ENCODE measurements at regions not wholly inside any gene's neighbourhood (a gene's known extent, or its start where the extent isn't known, plus 50 kb on each side); places are given as distances from the start of the nearest gene placed in this dataset.
"Not testable (repeated sequence)": the region's sequence is repeated elsewhere in the genome, so short reads cannot be mapped to it uniquely, and the experiment has no call there.

DNA sequence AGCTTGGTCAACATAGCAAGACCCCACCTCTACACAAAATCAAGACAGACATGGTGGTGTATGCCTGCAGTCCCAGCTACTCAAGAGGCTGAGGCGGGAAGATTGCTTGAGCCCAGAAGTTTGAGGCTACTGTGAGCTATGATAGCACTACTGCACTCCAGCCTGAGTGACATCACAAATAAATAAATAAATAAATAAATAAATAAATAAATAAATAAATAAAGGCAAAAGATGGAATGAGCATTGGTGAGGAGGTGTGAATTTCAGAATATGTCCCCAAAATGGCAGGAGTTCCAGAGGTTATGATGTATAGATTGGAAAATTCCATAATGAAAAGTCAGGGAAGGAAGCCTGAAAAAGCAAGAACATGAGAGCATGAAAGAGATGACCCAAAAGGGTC, 249.9 kb downstream of the MEX3B start:
- Histone ChIP-seq H4K8ac (ENCODE audit: low read depth, low read length) (no peak overlapping the region), H2BK5ac (ENCODE audit: low read depth, low read length, poor library complexity) (no peak overlapping the region), H4K12ac (ENCODE audit: low read depth, low read length) (no peak overlapping the region), H2BK12ac (ENCODE audit: low read length) (no peak overlapping the region), H3K4me3 (ENCODE audit: low read depth, low read length) (no peak overlapping the region), H2AK5ac (ENCODE audit: low read length) (no peak overlapping the region), H3K18ac (ENCODE audit: low read length) (no peak overlapping the region), H3K27ac (ENCODE audit: low read depth, low read length) (no peak overlapping the region), H3K79me1 (ENCODE audit: low read length) (peaks cover 9% of the 10 kb centered on the region), H2BK120ac (ENCODE audit: insufficient read depth, low read length, poor library complexity) (no peak overlapping the region), H3K27me3 (ENCODE audit: insufficient read depth, low read length) (no peaks in the 10 kb centered on the region), H3K4ac (ENCODE audit: low read depth, low read length) (no peak overlapping the region), H3K23ac (ENCODE audit: low read length) (no peak overlapping the region), H4K91ac (ENCODE audit: low read depth, low read length) (no peak overlapping the region), H3K79me2 (ENCODE audit: control insufficient read depth, insufficient read depth, low read length, poor library complexity) (peaks cover 2% of the 10 kb centered on the region), H3K9ac (ENCODE audit: low read length) (no peak overlapping the region), H3K36me3 (ENCODE audit: control insufficient read depth in 1 of 2, insufficient read depth in 2 of 2, low read length in 2 of 2) (peaks cover 0 to 2% of the 10 kb centered on the region in 2 experiments), H3K9me3 (ENCODE audit: insufficient read depth, low read depth, low read length) (no peaks in the 10 kb centered on the region), H3K4me2 (ENCODE audit: low read length) (no peak overlapping the region), H3K14ac (ENCODE audit: low read length) (no peak overlapping the region), H3K4me1 (ENCODE audit: control insufficient read depth in 1 of 2, insufficient read depth in 2 of 2, low read length in 2 of 2) (peaks cover 9 to 19% of the 10 kb centered on the region in 2 experiments), H2AFZ (ENCODE audit: insufficient read depth, low read length, poor library complexity) (no peak overlapping the region)
- no CpG with 5 or more reads among the region's 1 CpG for WGBS (ENCODE audit: extremely low coverage, insufficient coverage, insufficient read length)
- DNase-seq: no peak

- H4K12ac ChIP-seq (ENCODE audit: low read depth, low read length): no peak overlapping the region
- H4K91ac ChIP-seq (ENCODE audit: low read depth, low read length): no peak overlapping the region
- H2BK120ac ChIP-seq (ENCODE audit: insufficient read depth, low read length, poor library complexity): no peak overlapping the region
- H3K9ac ChIP-seq (ENCODE audit: low read length): no peak overlapping the region
- no peak overlapping the region for H2BK5ac ChIP-seq (ENCODE audit: low read depth, low read length, poor library complexity)
- H2AK5ac ChIP-seq (ENCODE audit: low read length): no peak overlapping the region
- H3K36me3 ChIP-seq (ENCODE audit: control insufficient read depth in 1 of 2, insufficient read depth in 2 of 2, low read length in 2 of 2): peaks cover 0 to 2% of the 10 kb centered on the region in 2 experiments
- no peak overlapping the region for H3K18ac ChIP-seq (ENCODE audit: low read length)
- peak; percentile 76 to 90 for DNase-seq
- H3K27ac ChIP-seq (ENCODE audit: low read depth, low read length): peak overlapping the region; percentile 82
- H2BK12ac ChIP-seq (ENCODE audit: low read length): no peak overlapping the region
- no peak overlapping the region for H3K4ac ChIP-seq (ENCODE audit: low read depth, low read length)
- H3K23ac ChIP-seq (ENCODE audit: low read length): no peak overlapping the region
- no peak overlapping the region for H2AFZ ChIP-seq (ENCODE audit: insufficient read depth, low read length, poor library complexity)
- peaks cover 9% of the 10 kb centered on the region for H3K79me1 ChIP-seq (ENCODE audit: low read length)
- H4K8ac ChIP-seq (ENCODE audit: low read depth, low read length): no peak overlapping the region
- peaks cover 2% of the 10 kb centered on the region for H3K79me2 ChIP-seq (ENCODE audit: control insufficient read depth, insufficient read depth, low read length, poor library complexity)
- peak overlapping the region; percentile 64 for H3K4me2 ChIP-seq (ENCODE audit: low read length)
- WGBS (ENCODE audit: extremely low coverage, insufficient coverage, insufficient read length): no CpG with 5 or more reads among the region's 2 CpGs
- no peaks in the 10 kb centered on the region for H3K27me3 ChIP-seq (ENCODE audit: insufficient read depth, low read length)
- H3K4me1 ChIP-seq (ENCODE audit: control insufficient read depth in 1 of 2, insufficient read depth in 2 of 2, low read length in 2 of 2): peaks cover 9 to 19% of the 10 kb centered on the region in 2 experiments
- H3K9me3 ChIP-seq (ENCODE audit: insufficient read depth, low read depth, low read length): no peaks in the 10 kb centered on the region
- no peak overlapping the region for H3K14ac ChIP-seq (ENCODE audit: low read length)
- no peak overlapping the region for H3K4me3 ChIP-seq (ENCODE audit: low read depth, low read length)
Measured at GRCh38 chr15:81792646-81793045, 253.2 kb downstream of the MEX3B start.

DNA sequence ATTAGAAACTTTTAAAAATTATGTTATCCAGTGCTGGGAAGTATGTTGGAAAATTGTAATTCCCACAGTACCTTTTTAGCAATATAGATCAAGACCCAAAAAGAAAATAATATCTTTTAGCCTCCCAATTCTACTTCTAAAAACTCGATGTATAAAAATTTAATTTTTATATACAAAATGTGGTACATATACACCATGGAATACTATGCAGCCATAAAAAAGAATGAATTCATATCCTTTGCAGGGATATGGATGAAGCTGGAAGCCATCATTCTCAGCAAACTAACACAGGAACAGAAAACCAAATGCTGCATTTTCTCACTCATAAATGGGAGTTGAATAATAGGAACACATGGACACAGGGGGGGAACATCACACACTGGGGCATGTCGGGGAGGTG, 254.5 kb downstream of the MEX3B start:
- H2BK120ac ChIP-seq (ENCODE audit: insufficient read depth, low read length, poor library complexity); H2BK12ac ChIP-seq (ENCODE audit: low read length); H3K4ac ChIP-seq (ENCODE audit: low read depth, low read length); H3K23ac ChIP-seq (ENCODE audit: low read length); H3K4me2 ChIP-seq (ENCODE audit: low read length); H3K18ac ChIP-seq (ENCODE audit: low read length); H3K79me2 ChIP-seq (ENCODE audit: control insufficient read depth, insufficient read depth, low read length, poor library complexity); H2AK5ac ChIP-seq (ENCODE audit: low read length); H2BK5ac ChIP-seq (ENCODE audit: low read depth, low read length, poor library complexity); H3K36me3 ChIP-seq (ENCODE audit: control insufficient read depth in 1 of 2, insufficient read depth in 2 of 2, low read length in 2 of 2); H3K9ac ChIP-seq (ENCODE audit: low read length); DNase-seq; H3K79me1 ChIP-seq (ENCODE audit: low read length); H3K27ac ChIP-seq (ENCODE audit: low read depth, low read length); H4K12ac ChIP-seq (ENCODE audit: low read depth, low read length); H3K14ac ChIP-seq (ENCODE audit: low read length); H3K4me3 ChIP-seq (ENCODE audit: low read depth, low read length); H2AFZ ChIP-seq (ENCODE audit: insufficient read depth, low read length, poor library complexity); H4K91ac ChIP-seq (ENCODE audit: low read depth, low read length); H3K27me3 ChIP-seq (ENCODE audit: insufficient read depth, low read length); H3K9me3 ChIP-seq (ENCODE audit: insufficient read depth, low read depth, low read length); H4K8ac ChIP-seq (ENCODE audit: low read depth, low read length): not testable (repeated sequence)
- peaks cover 9 to 19% of the 10 kb centered on the region in 2 experiments for H3K4me1 ChIP-seq (ENCODE audit: control insufficient read depth in 1 of 2, insufficient read depth in 2 of 2, low read length in 2 of 2)
- WGBS (ENCODE audit: extremely low coverage, insufficient coverage, insufficient read length): no CpG with 5 or more reads among the region's 2 CpGs

DNA sequence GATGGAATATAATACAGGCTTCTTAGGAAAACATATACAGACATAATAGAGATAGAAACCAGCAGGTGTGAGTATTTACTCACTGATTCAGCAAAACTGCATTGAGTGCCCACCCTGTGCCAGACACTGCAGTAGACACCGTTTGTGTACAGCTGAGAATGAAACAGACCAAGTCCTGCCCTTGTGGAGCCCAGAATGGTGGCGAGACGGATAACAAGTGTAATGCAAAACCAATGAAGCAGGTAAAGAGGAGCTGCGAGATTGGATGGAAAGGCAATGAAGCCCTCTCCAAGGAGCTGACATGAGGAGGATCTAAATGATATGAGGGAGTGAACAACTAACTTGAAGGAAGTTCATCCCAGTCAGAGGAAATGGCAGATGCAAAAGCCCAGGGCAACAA, 256.4 kb downstream of the MEX3B start:
- Histone ChIP-seq H3K9me3 (ENCODE audit: insufficient read depth, low read depth, low read length) (no peaks in the 10 kb centered on the region), H2BK12ac (ENCODE audit: low read length) (no peak overlapping the region), H3K18ac (ENCODE audit: low read length) (no peak overlapping the region), H3K9ac (ENCODE audit: low read length) (no peak overlapping the region), H3K4me1 (ENCODE audit: control insufficient read depth in 1 of 2, insufficient read depth in 2 of 2, low read length in 2 of 2) (peaks cover 9 to 14% of the 10 kb centered on the region in 2 experiments), H2BK5ac (ENCODE audit: low read depth, low read length, poor library complexity) (no peak overlapping the region), H3K23ac (ENCODE audit: low read length) (no peak overlapping the region), H3K4me2 (ENCODE audit: low read length) (no peak overlapping the region), H3K27me3 (ENCODE audit: insufficient read depth, low read length) (no peaks in the 10 kb centered on the region), H3K36me3 (ENCODE audit: control insufficient read depth in 1 of 2, insufficient read depth in 2 of 2, low read length in 2 of 2) (no peaks in the 10 kb centered on the region), H3K4ac (ENCODE audit: low read depth, low read length) (no peak overlapping the region), H3K79me2 (ENCODE audit: control insufficient read depth, insufficient read depth, low read length, poor library complexity) (no peaks in the 10 kb centered on the region), H4K8ac (ENCODE audit: low read depth, low read length) (no peak overlapping the region), H3K4me3 (ENCODE audit: low read depth, low read length) (no peak overlapping the region), H2AK5ac (ENCODE audit: low read length) (no peak overlapping the region), H2AFZ (ENCODE audit: insufficient read depth, low read length, poor library complexity) (no peak overlapping the region), H4K12ac (ENCODE audit: low read depth, low read length) (no peak overlapping the region), H3K79me1 (ENCODE audit: low read length) (peaks cover 9% of the 10 kb centered on the region), H3K14ac (ENCODE audit: low read length) (no peak overlapping the region), H2BK120ac (ENCODE audit: insufficient read depth, low read length, poor library complexity) (no peak overlapping the region), H3K27ac (ENCODE audit: low read depth, low read length) (no peak overlapping the region), H4K91ac (ENCODE audit: low read depth, low read length) (no peak overlapping the region)
- no peak for DNase-seq
- no CpG with 5 or more reads among the region's 4 CpGs for WGBS (ENCODE audit: extremely low coverage, insufficient coverage, insufficient read length)
